PC-3 (cell line): ENCODE measurements at regions not wholly inside any gene's neighbourhood (a gene's known extent, or its start where the extent isn't known, plus 50 kb on each side); places are given as distances from the start of the nearest gene placed in this dataset.

Source experiments
- EZH2phosphoT487 ChIP-seq: fragments of 300-600 bp; sonication (generic); IDR thresholded peaks from 2 replicates; pipeline ENCODE4 v1.6.1; 2018; ENCODE audit warnings: mild to moderate bottlenecking, antibody characterized with exemption, low read length, borderline replicate concordance
- TF ChIP-seq, protein P1 (sequence below): fragments of 300-600 bp; sonication (generic); conservative IDR thresholded peaks from 2 replicates; pipeline ENCODE4 v1.5.1; 2017; ENCODE audit warnings: antibody characterized with exemption, low read depth, mild to moderate bottlenecking, low read length

DNA sequence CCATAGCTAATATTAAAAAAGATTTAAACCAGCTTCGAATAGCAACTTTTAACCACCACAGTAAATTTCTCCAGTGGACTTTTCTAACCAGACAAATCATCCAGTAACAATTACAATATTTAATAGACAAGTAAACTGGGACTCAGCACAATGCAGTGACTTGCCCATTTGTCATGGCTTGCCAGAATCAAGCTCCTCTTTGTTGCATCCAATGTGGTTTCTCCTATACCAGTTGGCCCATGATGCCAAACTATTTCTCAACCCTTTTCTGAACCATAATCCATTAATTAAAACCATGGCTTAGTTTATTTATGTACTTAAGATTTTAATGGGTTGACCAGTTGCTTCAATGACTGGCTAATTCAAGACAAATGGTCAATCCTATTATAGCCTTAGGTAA is 64.4 kb downstream of the DIO2 start:
- TF ChIP-seq, protein P1, sequence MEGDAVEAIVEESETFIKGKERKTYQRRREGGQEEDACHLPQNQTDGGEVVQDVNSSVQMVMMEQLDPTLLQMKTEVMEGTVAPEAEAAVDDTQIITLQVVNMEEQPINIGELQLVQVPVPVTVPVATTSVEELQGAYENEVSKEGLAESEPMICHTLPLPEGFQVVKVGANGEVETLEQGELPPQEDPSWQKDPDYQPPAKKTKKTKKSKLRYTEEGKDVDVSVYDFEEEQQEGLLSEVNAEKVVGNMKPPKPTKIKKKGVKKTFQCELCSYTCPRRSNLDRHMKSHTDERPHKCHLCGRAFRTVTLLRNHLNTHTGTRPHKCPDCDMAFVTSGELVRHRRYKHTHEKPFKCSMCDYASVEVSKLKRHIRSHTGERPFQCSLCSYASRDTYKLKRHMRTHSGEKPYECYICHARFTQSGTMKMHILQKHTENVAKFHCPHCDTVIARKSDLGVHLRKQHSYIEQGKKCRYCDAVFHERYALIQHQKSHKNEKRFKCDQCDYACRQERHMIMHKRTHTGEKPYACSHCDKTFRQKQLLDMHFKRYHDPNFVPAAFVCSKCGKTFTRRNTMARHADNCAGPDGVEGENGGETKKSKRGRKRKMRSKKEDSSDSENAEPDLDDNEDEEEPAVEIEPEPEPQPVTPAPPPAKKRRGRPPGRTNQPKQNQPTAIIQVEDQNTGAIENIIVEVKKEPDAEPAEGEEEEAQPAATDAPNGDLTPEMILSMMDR = no peak
- no peak for TF ChIP-seq EZH2phosphoT487
